HuH-7.5 (cell line): ENCODE measurements at regions not wholly inside any gene's neighbourhood (a gene's known extent, or its start where the extent isn't known, plus 50 kb on each side); places are given as distances from the start of the nearest gene placed in this dataset.
A peak's percentile ranks its signal among the peaks of the same experiment; 100 is the strongest.
"Not testable (repeated sequence)": the region's sequence is repeated elsewhere in the genome, so short reads cannot be mapped to it uniquely, and the experiment has no call there.

Source experiments
- DNase-seq: peaks from one replicate; pipeline ENCODE4 v3.0.0; 2011; ENCODE audit warnings: low spot score

GRCh38 chr6:81962198-81962597 is 209.7 kb upstream of the TENT5A start:
- DNase-seq: no peak

- DNase-seq: no peak
Observed at GRCh38 chr6:81950877-81951276, 198.4 kb upstream of the TENT5A start.

- no peak for DNase-seq
Observed at GRCh38 chr6:81948861-81949260, 196.4 kb upstream of the TENT5A start.

GRCh38 chr6:81948196-81948595 is 195.7 kb upstream of the TENT5A start:
- DNase-seq: not testable (repeated sequence)

GRCh38 chr6:81944661-81945060 is 192.2 kb upstream of the TENT5A start:
- no peak for DNase-seq

- DNase-seq: not testable (repeated sequence)
Observed at GRCh38 chr6:81942842-81943241, 190.4 kb upstream of the TENT5A start.

GRCh38 chr6:81942067-81942370 is 189.5 kb upstream of the TENT5A start:
- DNase-seq: no peak

- no peak for DNase-seq
Observed at GRCh38 chr6:81940451-81940985, 188.0 kb upstream of the TENT5A start.

- no peak for DNase-seq
Observed at GRCh38 chr6:81939766-81940165, 187.3 kb upstream of the TENT5A start.

GRCh38 chr6:81938991-81939732 is 186.7 kb upstream of the TENT5A start:
- no peak for DNase-seq

- peak; percentile 17 for DNase-seq
Observed at GRCh38 chr6:81938014-81938856, 185.8 kb upstream of the TENT5A start.

GRCh38 chr6:81937296-81937937 is 184.9 kb upstream of the TENT5A start:
- no peak for DNase-seq

GRCh38 chr6:81934936-81935335 is 182.5 kb upstream of the TENT5A start:
- no peak for DNase-seq

- no peak for DNase-seq
Observed at GRCh38 chr6:81933608-81934051, 181.1 kb upstream of the TENT5A start.

- no peak for DNase-seq
Observed at GRCh38 chr6:81933089-81933488, 180.6 kb upstream of the TENT5A start.

- DNase-seq: not testable (repeated sequence)
Observed at GRCh38 chr6:81932448-81932847, 180.0 kb upstream of the TENT5A start.

GRCh38 chr6:81929828-81930227 is 177.3 kb upstream of the TENT5A start:
- no peak for DNase-seq

GRCh38 chr6:81925201-81925600 is 172.7 kb upstream of the TENT5A start:
- no peak for DNase-seq

- DNase-seq: no peak
Observed at GRCh38 chr6:81909981-81910900, 157.8 kb upstream of the TENT5A start.

GRCh38 chr6:81909162-81909561 is 156.7 kb upstream of the TENT5A start:
- no peak for DNase-seq

- DNase-seq: no peak
Observed at GRCh38 chr6:81906709-81907204, 154.3 kb upstream of the TENT5A start.
